Transverse colon (tissue), 4 donors: ENCODE measurements at regions not wholly inside any gene's neighbourhood (a gene's known extent, or its start where the extent isn't known, plus 50 kb on each side); places are given as distances from the start of the nearest gene placed in this dataset.

Experiments
- DNase-seq: peaks from one replicate; pipeline ENCODE4 v3.0.0-alpha.2; 2019
- H3K27ac ChIP-seq, 4 donors: fragments of 200-600 bp; sonication (generic); 2 replicates each; pipeline ENCODE4 v1.5.1; 2016 to 2018; ENCODE audit warnings: inconsistent platforms in 4 of 4
- H3K27me3 ChIP-seq: fragments of 200-600 bp; sonication (generic); 2 replicates; pipeline ENCODE4 v1.5.1; 2017; ENCODE audit warnings: inconsistent platforms
- H3K36me3 ChIP-seq, 4 donors: fragments of 200-600 bp; sonication (generic); 2 replicates each; pipeline ENCODE4 v1.5.1; 2017 to 2019; ENCODE audit warnings: inconsistent platforms in 4 of 4
- H3K4me1 ChIP-seq, 4 donors: fragments of 200-600 bp; sonication (generic); 2 replicates each; pipeline ENCODE4 v1.5.1; 2017 to 2020; ENCODE audit warnings: inconsistent platforms in 4 of 4
- H3K4me3 ChIP-seq, 4 donors: fragments of 200-600 bp; sonication (generic); 1 replicate in 1 of 4; 2 replicates in 3 of 4; pipeline versions ENCODE4 v1.5.1 to v1.6.1; 2017 to 2019; ENCODE audit warnings: inconsistent platforms in 4 of 4
- H3K9me3 ChIP-seq, 2 donors: fragments of 200-600 bp; sonication (generic); 2 replicates each; pipeline ENCODE4 v1.5.1; 2017 to 2019; ENCODE audit warnings: inconsistent platforms in 2 of 2
- CTCF ChIP-seq, 5 experiments: fragments of 200-600 bp in 3 of 5; fragments of 450-650 bp in 2 of 5; sonication (generic) in 3 of 5; IDR thresholded peaks; 1 replicate in 2 of 5; 2 replicates in 3 of 5; pipeline ENCODE4 v1.5.1; 2016 to 2017; ENCODE audit warnings: antibody characterized with exemption in 5 of 5, inconsistent platforms in 3 of 5, mild to moderate bottlenecking in 2 of 5, moderate library complexity in 1 of 5
- EP300 ChIP-seq: sonication (generic); formaldehyde crosslinking; IDR thresholded peaks from one replicate; pipeline ENCODE4 v1.6.1; 2017; ENCODE audit warnings: antibody characterized with exemption, low read depth
- POLR2A ChIP-seq: fragments of 450-650 bp; IDR thresholded peaks from one replicate; pipeline ENCODE4 v1.6.1; 2016; ENCODE audit warnings: antibody characterized with exemption, mild to moderate bottlenecking, moderate library complexity
- POLR2AphosphoS5 ChIP-seq, 3 donors: sonication (generic); formaldehyde crosslinking; IDR thresholded peaks; one replicate each; pipeline ENCODE4 v1.6.1; 2016; ENCODE audit warnings: antibody characterized with exemption in 3 of 3
- WGBS, 2 donors: methylation state at CpG; one replicate each; pipeline ENCODE4 v1.1.5; 2018; ENCODE audit warnings: low coverage in 1 of 2; 5-methylcytosine and 5-hydroxymethylcytosine counted together
- in situ Hi-C, 4 donors: fragments of 200-750 bp; cut with MboI; loops; one replicate each; pipeline versions ENCODE4 v1.15.0 to v1.15.1; 2017; ENCODE audit warnings: low sequenced_read_pairs in 3 of 4, low pct_ligation_motif_present in 1 of 4, low pct_unique_long_range_greater_than_20kb in 1 of 4
- intact Hi-C: fragments of 100-400 bp; cut with DNase I; formaldehyde crosslinking; loops from one replicate; pipeline ENCODE4 v1.15.1; 2023; ENCODE audit warnings: low total_unique reads

GRCh38 chr13:81726037-81726726 is 1385.3 kb upstream of the SPRY2 start:
- in situ Hi-C loops: no loop called here
- WGBS, 2 donors: 86 to 100% methylated on average over 1 to 14 of the region's 14 CpGs
- H3K4me1 ChIP-seq: no peaks in the 10 kb centered on the region
- TF ChIP-seq CTCF (IDR thresholded peaks at IDR 0.05) (no peak), POLR2A (no peak), EP300 (no peak)
- intact Hi-C loops: no loop called here
- no peak overlapping the region for H3K27ac ChIP-seq
- no peak overlapping the region for H3K4me3 ChIP-seq
- H3K9me3 ChIP-seq: no peaks in the 10 kb centered on the region
- no peaks in the 10 kb centered on the region for H3K27me3 ChIP-seq
- H3K36me3 ChIP-seq: no peaks in the 10 kb centered on the region
- DNase-seq: no peak

- in situ Hi-C loops (no loop called here), intact Hi-C loops (no loop called here)
- Histone ChIP-seq H3K4me1 (no peaks in the 10 kb centered on the region), H3K4me3 (no peak overlapping the region), H3K36me3 (no peaks in the 10 kb centered on the region), H3K27me3 (no peaks in the 10 kb centered on the region), H3K27ac (no peak overlapping the region), H3K9me3 (no peaks in the 10 kb centered on the region)
- no peak for DNase-seq
- 75 to 91% methylated on average over 1 of the region's 1 CpG for WGBS, 2 donors
- no peak for TF ChIP-seq POLR2AphosphoS5 (IDR thresholded peaks at IDR 0.05)
- no peak for TF ChIP-seq CTCF (IDR thresholded peaks at IDR 0.05)
- no peak for TF ChIP-seq EP300
- no peak for TF ChIP-seq POLR2A
Measured at GRCh38 chr13:81722456-81722855, 1381.5 kb upstream of the SPRY2 start.

GRCh38 chr13:81721400-81721799 is 1380.5 kb upstream of the SPRY2 start:
- intact Hi-C loops: no loop called here
- Histone ChIP-seq H3K27ac (no peak overlapping the region), H3K4me3 (no peak overlapping the region), H3K9me3 (no peaks in the 10 kb centered on the region), H3K27me3 (no peaks in the 10 kb centered on the region), H3K4me1 (no peaks in the 10 kb centered on the region), H3K36me3 (no peaks in the 10 kb centered on the region)
- in situ Hi-C loops: no loop called here
- TF ChIP-seq CTCF (IDR thresholded peaks at IDR 0.05) (no peak), EP300 (no peak), POLR2A (no peak), POLR2AphosphoS5 (IDR thresholded peaks at IDR 0.05) (no peak)
- no peak for DNase-seq

- intact Hi-C loops (no loop called here), in situ Hi-C loops (no loop called here)
- no peaks in the 10 kb centered on the region for H3K4me1 ChIP-seq
- no peaks in the 10 kb centered on the region for H3K9me3 ChIP-seq
- no peaks in the 10 kb centered on the region for H3K36me3 ChIP-seq
- H3K4me3 ChIP-seq: no peak overlapping the region
- H3K27me3 ChIP-seq: no peaks in the 10 kb centered on the region
- no peak for TF ChIP-seq EP300
- TF ChIP-seq POLR2AphosphoS5 (IDR thresholded peaks at IDR 0.05): no peak
- TF ChIP-seq CTCF (IDR thresholded peaks at IDR 0.05): no peak
- 77 to 85% methylated on average over 3 of the region's 3 CpGs for WGBS, 2 donors
- no peak for DNase-seq
- H3K27ac ChIP-seq: no peak overlapping the region
Measured at GRCh38 chr13:81714513-81714912, 1373.6 kb upstream of the SPRY2 start.
